GM10266 (cell line): ENCODE measurements at regions not wholly inside any gene's neighbourhood (a gene's known extent, or its start where the extent isn't known, plus 50 kb on each side); places are given as distances from the start of the nearest gene placed in this dataset.

Experiments
- DNase-seq: peaks from one replicate; pipeline ENCODE4 v3.0.0; 2012; ENCODE audit errors: extremely low spot score
- TF ChIP-seq, protein P1 (sequence below): IDR thresholded peaks from 2 replicates; pipeline ENCODE4 v1.5.1; 2012; ENCODE audit warnings: mild to moderate bottlenecking, low read depth; ENCODE audit not compliant: control insufficient read depth, insufficient read depth; ENCODE audit errors: missing control alignments

DNA sequence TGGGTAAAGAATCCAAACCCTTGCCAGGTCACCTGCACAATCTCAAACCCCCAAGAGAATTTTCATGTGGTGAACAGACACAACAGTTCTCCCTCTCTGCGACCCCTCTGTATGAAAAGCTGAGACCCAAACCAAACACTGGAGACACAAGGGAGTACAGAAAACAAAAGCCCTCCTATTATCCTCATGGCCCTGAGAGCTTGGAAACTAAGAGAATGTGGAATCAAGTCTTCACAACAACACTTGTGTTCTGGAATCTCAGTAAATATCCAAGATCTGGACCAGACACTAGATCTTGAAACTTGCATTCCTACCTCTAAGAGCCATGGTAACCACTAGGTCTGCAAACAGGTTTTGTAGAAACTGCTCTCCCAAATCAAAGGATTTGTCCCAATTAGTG is 50.1 kb upstream of the CCDC150 start:
- DNase-seq: no peak
- TF ChIP-seq, protein P1, sequence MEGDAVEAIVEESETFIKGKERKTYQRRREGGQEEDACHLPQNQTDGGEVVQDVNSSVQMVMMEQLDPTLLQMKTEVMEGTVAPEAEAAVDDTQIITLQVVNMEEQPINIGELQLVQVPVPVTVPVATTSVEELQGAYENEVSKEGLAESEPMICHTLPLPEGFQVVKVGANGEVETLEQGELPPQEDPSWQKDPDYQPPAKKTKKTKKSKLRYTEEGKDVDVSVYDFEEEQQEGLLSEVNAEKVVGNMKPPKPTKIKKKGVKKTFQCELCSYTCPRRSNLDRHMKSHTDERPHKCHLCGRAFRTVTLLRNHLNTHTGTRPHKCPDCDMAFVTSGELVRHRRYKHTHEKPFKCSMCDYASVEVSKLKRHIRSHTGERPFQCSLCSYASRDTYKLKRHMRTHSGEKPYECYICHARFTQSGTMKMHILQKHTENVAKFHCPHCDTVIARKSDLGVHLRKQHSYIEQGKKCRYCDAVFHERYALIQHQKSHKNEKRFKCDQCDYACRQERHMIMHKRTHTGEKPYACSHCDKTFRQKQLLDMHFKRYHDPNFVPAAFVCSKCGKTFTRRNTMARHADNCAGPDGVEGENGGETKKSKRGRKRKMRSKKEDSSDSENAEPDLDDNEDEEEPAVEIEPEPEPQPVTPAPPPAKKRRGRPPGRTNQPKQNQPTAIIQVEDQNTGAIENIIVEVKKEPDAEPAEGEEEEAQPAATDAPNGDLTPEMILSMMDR: no peak
